ENCODE measurements at regions not wholly inside any gene's neighbourhood (a gene's known extent, or its start where the extent isn't known, plus 50 kb on each side); places are given as distances from the start of the nearest gene placed in this dataset.

DNA sequence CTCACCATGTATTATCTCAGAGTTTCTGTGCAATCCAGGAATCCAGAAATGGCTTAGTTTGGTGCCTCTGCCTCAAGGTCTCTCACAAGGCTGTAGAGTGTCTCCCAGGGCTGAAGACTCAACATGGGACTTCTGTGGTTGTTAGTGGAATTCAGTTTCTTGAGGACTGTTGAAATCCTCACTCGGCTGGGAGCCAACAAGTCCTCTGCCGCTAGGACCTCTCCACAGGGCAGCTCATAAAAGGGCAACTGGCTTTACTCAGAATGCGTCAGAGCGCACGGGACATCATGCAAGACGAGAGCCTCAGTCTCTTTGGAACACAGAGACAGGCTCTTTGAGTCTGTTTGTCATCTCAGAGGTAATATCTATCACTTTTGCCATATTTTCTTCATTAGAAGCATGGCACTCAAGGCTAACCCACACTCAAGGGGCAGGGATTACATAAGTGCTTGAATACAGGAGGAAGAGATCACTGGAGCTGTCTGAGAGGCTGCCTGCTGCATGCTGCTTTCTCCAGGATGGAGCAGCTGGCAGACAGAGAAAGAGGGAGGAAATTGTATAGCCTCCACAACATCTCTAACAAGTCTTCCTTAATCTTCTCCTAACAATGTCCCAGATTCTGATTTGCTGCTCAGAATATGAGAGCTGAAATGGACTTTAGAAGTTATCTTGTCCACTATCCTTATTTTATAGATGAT is 97.5 kb upstream of the ASIC2 start:
- Histone ChIP-seq H3K9ac (ENCODE audit: insufficient read depth, low read length) (no peak overlapping the region), H2AFZ (ENCODE audit: low read length) (no peak overlapping the region), H3K4me1 (ENCODE audit: control insufficient read depth, extremely low read depth, insufficient read depth, low read length) (no peaks in the 10 kb centered on the region), H3K4me2 (ENCODE audit: extremely low read depth, insufficient read depth, low read length) (no peak overlapping the region), H4K20me1 (ENCODE audit: control insufficient read depth, extremely low read depth, insufficient read depth, low read length) (no peaks in the 10 kb centered on the region), H3K4me3 (replicated peaks in 1 of 4; ENCODE audit: control extremely low read depth in 1 of 4, insufficient read depth in 1 of 4, low read depth in 3 of 4, low read length in 4 of 4) (no peak overlapping the region), H3K27me3 (ENCODE audit: control insufficient read depth, insufficient read depth, low read length) (no peaks in the 10 kb centered on the region), H3K27ac (ENCODE audit: insufficient read depth, low read length) (no peak overlapping the region), H3K79me2 (ENCODE audit: control insufficient read depth, insufficient read depth, low read length) (no peaks in the 10 kb centered on the region), H3K9me3 (ENCODE audit: control insufficient read depth, insufficient read depth, low read depth, low read length) (no peaks in the 10 kb centered on the region), H3K36me3 (ENCODE audit: control insufficient read depth, insufficient read depth, low read length) (no peaks in the 10 kb centered on the region)
- DNase-seq (ENCODE audit: low read depth in 2 of 2) = no peak
- TF ChIP-seq EZH2 (IDR thresholded peaks at IDR 0.05; ENCODE audit: low read length, missing control alignments) (no peak), CTCF (conservative IDR thresholded peaks at IDR 0.05 in 1 of 2, IDR thresholded peaks at IDR 0.05 in 1 of 2; ENCODE audit: low read depth in 1 of 2, low read length in 2 of 2) (no peak)

DNA sequence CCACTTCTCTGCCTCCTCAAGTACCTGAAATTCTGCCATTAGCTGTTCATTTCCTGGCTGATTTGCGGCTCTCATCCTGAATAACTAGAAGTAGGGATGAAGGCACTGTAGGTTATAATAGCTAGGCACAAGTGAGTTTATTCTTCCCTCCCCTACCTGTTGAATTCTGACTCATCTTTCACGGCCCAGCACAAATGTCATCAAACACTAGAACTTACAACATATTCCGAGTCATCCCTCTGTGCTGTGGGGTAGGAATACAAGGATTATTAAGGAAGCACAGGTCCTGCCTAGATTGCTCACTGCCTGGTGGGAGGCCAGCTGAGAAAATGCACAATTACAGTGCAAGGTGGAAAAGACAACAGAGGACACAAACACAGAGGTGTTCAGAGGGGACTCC is 103.7 kb upstream of the ASIC2 start:
- H3K9me3 ChIP-seq (ENCODE audit: control insufficient read depth, insufficient read depth, low read depth, low read length) = no peaks in the 10 kb centered on the region
- no peak overlapping the region for H2AFZ ChIP-seq (ENCODE audit: low read length)
- H4K20me1 ChIP-seq (ENCODE audit: control insufficient read depth, extremely low read depth, insufficient read depth, low read length) = no peaks in the 10 kb centered on the region
- H3K79me2 ChIP-seq (ENCODE audit: control insufficient read depth, insufficient read depth, low read length) = no peaks in the 10 kb centered on the region
- H3K4me1 ChIP-seq (ENCODE audit: control insufficient read depth, extremely low read depth, insufficient read depth, low read length) = no peaks in the 10 kb centered on the region
- TF ChIP-seq CTCF (conservative IDR thresholded peaks at IDR 0.05 in 1 of 2, IDR thresholded peaks at IDR 0.05 in 1 of 2; ENCODE audit: low read depth in 1 of 2, low read length in 2 of 2) (no peak), EZH2 (IDR thresholded peaks at IDR 0.05; ENCODE audit: low read length, missing control alignments) (no peak)
- no peaks in the 10 kb centered on the region for H3K36me3 ChIP-seq (ENCODE audit: control insufficient read depth, insufficient read depth, low read length)
- no peak overlapping the region for H3K4me3 ChIP-seq (replicated peaks in 1 of 4; ENCODE audit: control extremely low read depth in 1 of 4, insufficient read depth in 1 of 4, low read depth in 3 of 4, low read length in 4 of 4)
- no peak for DNase-seq (ENCODE audit: low read depth in 2 of 2)
- no peak overlapping the region for H3K4me2 ChIP-seq (ENCODE audit: extremely low read depth, insufficient read depth, low read length)
- H3K27me3 ChIP-seq (ENCODE audit: control insufficient read depth, insufficient read depth, low read length) = no peaks in the 10 kb centered on the region
- no peak overlapping the region for H3K9ac ChIP-seq (ENCODE audit: insufficient read depth, low read length)
- H3K27ac ChIP-seq (ENCODE audit: insufficient read depth, low read length) = no peak overlapping the region

DNA sequence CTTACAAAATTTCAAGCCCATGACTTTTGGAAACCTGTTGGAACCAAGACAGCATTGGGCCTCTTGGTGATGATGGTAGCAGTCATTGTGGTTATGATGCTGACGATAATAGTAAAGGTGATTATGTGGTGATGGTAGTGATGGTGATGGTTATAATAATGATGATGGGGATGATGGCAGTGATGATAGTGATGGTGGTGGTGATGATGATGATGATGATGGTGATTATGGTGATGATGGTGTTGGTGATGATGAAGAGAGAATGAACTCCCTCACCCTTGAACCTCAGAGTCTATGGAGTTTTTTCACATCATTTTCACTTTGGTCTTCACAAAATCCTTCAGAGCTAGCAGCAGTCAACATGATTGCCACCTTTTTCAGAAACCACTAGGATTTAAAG is 105.3 kb upstream of the ASIC2 start:
- H3K27me3 ChIP-seq (ENCODE audit: control insufficient read depth, insufficient read depth, low read length) = no peaks in the 10 kb centered on the region
- no peak for DNase-seq (ENCODE audit: low read depth in 2 of 2)
- H3K79me2 ChIP-seq (ENCODE audit: control insufficient read depth, insufficient read depth, low read length) = no peaks in the 10 kb centered on the region

More for the DNA sequence above, 105.3 kb upstream of the ASIC2 start:
- Histone ChIP-seq H3K4me2 (ENCODE audit: extremely low read depth, insufficient read depth, low read length) (no peak overlapping the region), H3K4me1 (ENCODE audit: control insufficient read depth, extremely low read depth, insufficient read depth, low read length) (no peaks in the 10 kb centered on the region), H2AFZ (ENCODE audit: low read length) (no peak overlapping the region), H3K4me3 (replicated peaks in 1 of 4; ENCODE audit: control extremely low read depth in 1 of 4, insufficient read depth in 1 of 4, low read depth in 3 of 4, low read length in 4 of 4) (no peak overlapping the region), H3K27ac (ENCODE audit: insufficient read depth, low read length) (no peak overlapping the region), H3K9me3 (ENCODE audit: control insufficient read depth, insufficient read depth, low read depth, low read length) (no peaks in the 10 kb centered on the region), H3K36me3 (ENCODE audit: control insufficient read depth, insufficient read depth, low read length) (no peaks in the 10 kb centered on the region), H4K20me1 (ENCODE audit: control insufficient read depth, extremely low read depth, insufficient read depth, low read length) (no peaks in the 10 kb centered on the region), H3K9ac (ENCODE audit: insufficient read depth, low read length) (no peak overlapping the region)
- TF ChIP-seq EZH2 (IDR thresholded peaks at IDR 0.05; ENCODE audit: low read length, missing control alignments) (no peak), CTCF (conservative IDR thresholded peaks at IDR 0.05 in 1 of 2, IDR thresholded peaks at IDR 0.05 in 1 of 2; ENCODE audit: low read depth in 1 of 2, low read length in 2 of 2) (no peak)

All from fibroblast of lung (primary cell).